ENCODE measurements at regions not wholly inside any gene's neighbourhood (a gene's known extent, or its start where the extent isn't known, plus 50 kb on each side); places are given as distances from the start of the nearest gene placed in this dataset.

DNA sequence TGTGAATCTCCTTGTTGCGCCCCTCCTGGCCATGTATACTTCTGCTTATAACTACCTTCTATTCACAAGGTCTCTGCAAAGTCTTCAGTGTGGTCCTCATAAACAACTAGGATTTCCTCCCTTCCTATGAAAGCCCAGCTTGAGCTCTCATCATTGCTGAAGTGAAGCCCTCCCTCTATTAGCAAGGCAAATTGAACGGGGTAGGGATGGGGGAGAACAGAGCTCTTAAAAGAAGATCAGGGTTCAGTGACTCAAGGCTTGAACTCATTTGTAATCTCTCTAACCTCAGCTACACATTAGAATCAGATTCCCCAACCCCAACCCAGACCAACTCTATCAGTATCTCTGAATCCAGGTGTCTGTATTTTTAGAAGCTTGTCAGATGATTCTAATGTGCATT, 88.3 kb upstream of the ST8SIA2 start:
- DNase-seq: no peak

DNA sequence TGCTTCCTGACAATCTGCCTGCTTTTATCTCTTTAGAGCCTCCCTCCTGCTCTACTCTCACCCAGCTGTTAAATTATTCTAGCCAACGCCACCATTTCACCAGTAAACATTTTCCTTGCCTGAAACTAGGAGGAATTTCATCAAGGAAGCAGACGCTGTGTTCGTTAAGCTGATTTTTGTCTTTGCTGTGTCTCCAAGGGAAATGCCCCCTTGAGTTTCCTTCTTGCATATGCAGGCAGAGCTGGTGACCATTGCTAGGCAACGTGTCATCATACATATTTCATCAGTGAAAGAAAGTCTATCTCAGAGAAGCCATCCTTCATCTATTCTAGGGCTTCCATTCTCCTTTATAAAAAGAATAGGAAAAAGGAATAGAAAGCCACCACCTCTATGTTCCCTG, 87.0 kb upstream of the ST8SIA2 start:
- DNase-seq: peak; percentile 19

DNA sequence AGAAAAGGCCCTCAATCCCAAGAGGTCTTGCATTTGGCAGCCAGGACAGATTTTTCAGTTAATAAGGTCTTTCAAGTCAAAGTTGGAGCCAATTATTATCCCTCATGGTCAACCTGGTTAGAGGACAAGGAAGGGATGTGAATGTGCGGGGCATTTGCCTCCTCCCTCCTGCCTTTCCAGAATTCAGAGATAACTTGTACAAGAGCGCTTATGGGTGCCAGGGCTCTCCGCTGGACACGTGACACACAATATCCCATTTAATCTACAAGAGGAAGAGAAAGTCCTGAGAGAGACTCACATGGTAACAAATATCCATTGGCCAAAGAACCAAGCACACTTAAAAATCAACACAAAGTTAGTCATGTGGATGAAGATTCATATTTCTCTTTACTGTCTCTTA, 78.5 kb upstream of the ST8SIA2 start:
- no peak for DNase-seq

DNA sequence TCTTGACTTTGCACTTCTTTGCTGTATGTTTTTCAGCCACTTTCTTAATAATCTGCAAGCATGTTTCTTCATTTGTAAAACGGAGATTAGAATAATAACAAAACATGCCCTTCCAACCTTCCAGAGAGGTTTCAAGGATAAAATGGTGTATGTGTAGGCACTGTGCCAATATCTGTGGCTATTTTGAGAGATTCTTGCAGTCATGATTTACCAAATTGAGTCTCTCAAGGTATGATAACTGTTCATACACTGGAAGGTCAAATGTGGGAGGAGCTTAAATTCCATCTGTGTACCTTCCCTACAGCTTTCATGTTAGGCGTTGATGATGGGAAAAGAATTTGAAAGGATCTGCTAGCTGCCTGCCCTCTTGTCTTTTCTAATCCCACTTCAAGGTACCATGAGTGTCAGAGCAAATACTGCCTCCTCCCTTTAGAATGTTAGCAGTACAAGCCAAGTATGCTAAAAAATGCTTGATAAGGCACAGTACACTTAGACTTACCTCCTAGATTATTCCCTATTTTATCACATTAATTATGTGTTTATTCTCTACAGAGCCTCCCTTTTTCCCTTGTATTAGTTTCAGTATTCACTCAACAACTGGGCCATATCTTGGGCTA, 78.0 kb upstream of the ST8SIA2 start:
- DNase-seq: no peak

DNA sequence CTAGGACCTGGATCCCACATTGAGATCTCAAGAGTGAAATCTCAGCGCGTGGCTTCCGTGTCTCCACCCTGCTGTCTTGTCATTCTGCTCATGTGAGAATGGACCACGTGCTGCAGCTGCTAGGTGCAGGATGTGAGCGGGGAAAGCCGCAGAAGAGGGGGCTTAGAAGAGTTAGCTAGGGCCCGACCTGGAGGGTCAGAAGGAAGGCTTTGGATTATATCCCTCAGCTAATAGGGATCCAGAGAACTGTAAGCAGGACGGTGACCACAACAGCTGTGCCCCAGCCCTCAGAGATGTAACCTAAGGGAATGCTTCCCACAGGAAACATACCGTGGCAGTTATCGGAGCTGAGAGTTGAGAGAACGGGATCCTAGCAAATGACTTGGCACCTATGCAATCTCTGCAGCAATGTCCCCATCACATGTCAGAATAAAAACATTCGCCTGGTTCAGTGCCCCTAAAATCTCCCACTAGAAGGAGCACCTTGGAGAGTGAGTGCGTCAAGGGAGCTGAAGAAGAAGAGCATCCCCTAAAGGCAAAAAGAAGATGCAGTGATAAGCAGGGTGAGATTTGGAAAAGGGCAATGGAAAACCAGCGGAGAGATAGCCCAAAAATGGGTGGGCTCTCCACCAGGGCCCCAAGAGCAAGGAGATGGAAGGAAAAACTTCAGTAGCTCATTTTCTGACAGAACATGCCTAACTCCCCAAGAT, 76.9 kb upstream of the ST8SIA2 start:
- no peak for DNase-seq

DNA sequence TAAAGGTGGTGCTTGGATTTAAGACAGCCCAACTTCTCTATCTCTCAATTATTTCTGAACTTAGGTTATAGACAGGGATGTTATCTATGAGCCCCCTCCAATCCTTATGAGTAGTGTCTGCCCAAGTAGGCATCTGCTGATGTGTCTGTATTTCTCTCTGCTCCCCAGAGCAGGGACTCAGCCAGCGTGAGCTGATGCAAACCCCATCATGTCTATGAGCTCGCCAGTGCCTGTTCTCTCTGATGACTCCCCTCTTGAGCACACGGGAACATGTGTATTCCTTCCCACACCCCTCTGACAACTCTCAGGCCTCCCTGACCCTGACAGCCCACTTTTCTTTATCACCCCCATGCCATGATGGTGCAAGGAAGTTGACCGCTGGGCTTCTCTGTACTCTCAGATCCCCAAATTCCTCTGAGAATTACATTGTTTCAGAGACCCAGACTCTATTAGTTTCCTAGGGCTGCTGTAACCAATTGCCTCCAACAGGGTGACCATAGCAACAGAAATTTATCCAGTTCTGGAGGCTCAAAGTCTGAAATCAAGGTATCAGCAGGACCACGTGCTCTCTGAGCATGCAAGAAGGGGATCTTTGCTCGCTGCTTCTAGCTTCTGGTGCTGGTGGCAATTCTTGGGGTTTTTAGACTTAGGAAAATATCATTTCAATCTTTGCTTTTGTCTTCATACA, 73.5 kb upstream of the ST8SIA2 start:
- DNase-seq: no peak

DNA sequence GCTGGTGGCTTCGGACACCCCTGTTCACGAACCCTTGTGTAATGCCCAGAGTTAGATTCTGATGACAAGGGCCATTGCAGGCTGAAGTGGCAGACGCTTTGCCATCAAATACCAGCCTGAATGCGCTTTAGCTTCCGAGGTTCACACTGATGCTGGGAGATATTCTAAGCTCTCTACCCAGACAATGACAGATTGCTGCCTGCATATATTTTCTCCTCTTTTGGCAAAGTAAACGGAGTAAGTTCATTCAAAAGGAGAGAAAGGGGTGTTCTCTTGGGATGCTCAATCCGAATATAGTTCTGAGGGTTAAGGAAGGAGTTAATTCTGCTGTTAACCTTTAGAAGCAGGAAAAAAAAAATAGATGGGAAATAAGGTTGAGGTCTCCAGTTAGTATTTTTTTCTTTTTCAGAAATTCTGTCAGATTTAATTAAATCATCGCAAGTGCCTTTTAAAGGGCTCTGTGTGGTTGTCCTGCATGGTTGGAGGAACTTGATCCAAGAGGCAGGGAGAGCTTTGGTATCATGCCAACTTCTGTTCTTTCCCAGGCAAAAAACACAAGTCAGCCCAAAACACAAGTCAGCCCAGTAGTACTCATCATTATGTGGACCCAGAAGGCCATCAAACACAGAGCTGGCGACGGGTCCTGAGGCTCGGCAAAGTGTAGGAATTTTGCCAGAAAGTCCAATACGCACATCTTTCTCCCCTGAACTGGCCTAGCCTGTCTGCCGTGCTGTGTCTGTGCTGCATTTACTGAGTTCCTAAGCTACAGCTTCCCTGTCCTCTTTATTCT, 70.9 kb upstream of the ST8SIA2 start:
- DNase-seq: no peak

DNA sequence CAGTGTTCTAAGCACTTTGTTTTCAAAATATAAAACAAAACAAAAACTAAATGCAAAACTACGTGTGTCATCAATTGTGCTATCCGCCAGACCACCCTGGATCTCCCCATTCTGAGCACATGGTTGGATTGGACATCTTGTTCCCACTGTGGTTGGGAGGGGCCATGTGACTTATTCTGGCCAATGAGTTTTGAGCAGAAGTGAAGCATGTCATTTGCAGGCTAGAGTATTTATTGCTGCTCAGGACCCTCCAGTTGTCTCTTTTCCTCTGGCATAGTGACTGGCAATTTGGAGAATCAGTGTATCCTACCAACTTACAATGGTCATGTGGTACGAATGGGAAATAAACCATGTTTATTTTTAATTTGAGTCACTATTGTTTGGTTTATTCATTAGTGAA, 70.2 kb upstream of the ST8SIA2 start:
- DNase-seq: peak; percentile 8

DNA sequence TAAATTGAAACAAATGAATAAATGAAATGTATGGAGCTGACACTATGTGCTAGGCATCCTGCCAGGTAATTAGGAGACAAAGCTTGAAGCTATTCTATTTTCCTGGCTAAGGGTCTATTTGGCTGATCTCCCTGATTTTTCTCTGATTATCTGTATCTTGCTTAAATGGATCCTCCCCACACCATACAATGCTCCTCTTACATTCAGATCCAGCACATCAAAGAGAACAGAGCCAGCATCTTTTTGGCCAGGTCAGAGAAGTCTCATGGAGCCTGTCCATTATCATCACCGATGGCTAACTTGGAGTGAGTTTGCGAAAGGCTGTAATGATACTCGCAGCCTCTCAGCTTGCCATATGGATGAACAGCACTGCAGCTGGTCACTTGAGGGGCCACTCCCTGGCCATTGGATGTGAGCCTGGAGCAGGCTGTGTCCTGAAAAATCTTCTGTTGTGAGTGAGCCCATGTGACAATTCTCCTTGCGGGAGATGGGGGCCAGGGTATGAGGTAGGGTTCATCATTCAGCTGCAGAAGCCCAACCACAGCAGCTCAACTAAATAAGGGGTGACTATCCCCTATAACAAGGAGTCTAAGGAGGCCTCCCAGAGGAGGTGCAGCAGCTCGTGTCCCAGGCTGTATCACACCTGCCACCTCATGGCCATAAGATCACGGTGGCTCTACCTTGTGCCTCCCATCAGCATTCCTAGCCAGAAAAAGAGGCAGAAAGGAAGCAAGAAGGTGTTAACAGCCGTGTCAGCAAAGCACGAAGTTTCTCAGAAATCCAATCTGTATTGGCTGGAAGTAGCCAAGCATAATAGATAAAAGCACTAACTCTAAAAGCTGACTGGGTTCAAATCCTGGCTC, 69.3 kb upstream of the ST8SIA2 start:
- peak; percentile 18 for DNase-seq

DNA sequence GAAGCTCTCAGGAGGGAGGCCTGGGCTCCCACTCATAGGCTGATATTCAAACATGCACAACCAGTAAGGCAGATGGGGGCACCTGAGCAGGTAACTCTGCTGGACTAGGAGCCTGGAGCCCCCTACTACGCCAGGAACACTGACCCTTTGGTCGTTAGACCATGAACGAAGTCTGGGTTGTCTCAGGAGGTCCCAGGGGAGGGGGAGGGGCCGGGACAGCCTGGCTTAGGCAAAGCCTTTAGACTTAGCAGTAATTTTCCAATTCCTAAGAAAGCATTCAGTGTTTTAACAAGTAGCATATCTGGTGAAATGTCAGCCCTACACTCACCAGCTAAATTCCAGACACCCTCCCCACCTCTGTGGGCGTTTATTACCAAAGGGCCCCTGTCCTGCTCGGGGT, 67.4 kb upstream of the ST8SIA2 start:
- DNase-seq: no peak

DNA sequence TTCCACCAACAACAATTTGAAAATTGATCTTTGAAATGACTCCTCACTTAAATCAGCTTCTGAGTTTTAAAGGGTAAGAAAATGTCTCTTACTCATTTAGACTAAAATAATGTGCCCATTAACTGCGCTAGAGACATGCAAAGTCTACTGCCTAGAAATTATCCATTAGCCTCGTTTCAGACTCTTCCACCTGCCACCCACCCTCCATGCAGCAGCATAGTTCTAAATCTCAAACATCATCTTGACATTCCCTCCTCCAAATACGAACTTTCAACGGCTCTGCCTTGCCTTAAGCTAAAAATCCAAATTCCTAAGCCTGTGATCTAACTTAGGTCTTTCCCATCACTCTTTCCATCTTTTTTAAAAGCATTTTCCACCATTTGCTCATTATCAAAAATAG, 66.6 kb upstream of the ST8SIA2 start:
- DNase-seq: no peak

DNA sequence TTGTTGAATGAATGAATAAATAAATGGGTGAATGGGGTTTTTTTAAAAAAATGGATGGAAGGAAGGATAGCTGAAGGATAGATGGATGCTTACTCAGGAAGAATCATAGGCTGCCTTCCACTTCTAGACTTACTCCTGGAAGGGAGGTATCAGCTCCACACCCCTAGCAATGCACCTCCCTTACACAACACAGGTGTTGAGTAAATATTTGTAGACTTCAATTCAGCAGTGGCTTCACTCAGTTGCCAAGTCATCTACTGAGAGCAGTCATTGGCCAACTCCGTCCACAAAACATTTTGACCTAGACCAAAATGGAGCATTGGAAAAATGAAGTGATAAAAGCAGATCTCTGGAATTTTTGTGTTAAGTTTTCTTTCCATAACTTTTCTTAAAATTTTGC, 65.5 kb upstream of the ST8SIA2 start:
- no peak for DNase-seq

DNA sequence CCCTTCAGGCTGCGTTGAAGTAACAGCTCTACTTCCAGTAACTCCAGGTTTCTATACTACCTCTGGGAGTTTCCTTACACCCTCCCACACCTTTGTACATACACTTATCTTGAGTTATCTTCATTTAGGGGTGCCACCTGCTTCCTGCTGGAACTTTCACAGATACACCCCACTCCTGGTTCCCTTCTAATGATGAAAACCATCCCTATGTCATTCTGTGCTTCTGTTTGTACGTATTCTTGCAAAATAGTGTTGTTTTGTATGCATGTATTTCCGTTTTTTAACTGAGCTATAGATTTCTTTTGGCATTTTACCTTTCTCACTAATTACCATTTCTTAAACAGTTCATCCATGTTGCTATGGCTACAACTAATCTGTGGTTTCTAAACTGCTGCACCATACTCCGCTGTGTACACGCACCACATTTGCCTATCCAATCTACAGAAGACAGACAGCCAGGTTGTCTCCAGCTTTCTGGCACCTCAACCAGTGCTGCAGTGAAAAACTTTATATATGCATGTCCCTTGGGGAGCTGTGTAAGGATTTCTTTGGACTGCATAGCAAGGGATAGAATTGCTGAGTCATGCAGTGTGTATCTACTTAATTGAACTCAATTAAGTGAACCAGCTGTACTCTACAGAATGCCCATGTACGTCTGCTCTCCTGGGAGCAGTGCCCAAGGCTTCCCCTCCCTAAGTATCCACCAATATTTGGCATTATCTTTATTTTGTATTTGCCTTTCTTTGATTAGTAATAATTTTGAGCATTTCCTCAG, 61.4 kb upstream of the ST8SIA2 start:
- DNase-seq: no peak

DNA sequence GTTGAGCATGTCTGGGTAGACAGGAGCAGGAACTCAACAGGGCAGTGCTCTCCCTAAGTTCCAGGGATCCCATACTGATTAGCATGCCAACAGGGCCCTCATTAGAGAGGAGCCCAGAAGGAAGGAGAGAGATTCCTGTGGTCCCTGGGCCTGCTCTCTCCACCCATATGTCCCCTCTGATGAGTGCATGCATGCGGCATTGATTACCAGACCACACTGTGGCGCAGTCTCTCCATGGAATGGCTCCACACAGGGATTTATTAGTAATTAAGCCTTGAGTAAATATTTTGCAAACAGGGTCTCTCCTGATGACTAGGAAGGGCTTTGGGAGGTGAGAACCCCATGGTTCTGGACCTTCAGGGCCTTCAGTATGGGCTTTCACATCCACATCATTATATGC, 60.0 kb upstream of the ST8SIA2 start:
- DNase-seq: no peak

DNA sequence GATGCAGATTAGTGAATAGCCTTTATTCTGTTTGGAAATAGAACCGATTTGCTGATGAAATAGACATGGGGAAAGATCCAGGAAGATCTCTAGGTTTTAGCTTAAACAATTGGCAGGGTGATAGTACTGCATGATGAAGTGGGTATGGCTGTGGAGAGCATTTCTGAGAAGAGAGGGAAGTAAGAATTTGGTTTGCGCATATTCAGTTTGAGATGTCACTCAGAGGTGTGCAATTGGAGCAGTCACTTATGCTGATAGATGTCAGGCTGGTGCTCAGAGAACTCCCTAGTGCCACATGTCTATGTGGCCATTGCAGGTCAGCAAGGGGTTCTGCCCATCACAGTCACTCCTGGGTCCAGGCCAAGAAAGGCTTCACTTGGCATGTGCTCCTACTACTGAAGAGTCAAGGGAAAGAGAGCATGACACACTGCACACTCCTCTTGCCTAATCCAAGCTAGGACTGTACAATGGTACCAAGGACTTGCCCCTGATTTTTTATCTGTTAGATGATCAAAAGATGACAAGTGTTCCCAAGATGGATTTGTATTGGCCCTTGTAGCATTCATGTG, 57.2 kb upstream of the ST8SIA2 start:
- no peak for DNase-seq

DNA sequence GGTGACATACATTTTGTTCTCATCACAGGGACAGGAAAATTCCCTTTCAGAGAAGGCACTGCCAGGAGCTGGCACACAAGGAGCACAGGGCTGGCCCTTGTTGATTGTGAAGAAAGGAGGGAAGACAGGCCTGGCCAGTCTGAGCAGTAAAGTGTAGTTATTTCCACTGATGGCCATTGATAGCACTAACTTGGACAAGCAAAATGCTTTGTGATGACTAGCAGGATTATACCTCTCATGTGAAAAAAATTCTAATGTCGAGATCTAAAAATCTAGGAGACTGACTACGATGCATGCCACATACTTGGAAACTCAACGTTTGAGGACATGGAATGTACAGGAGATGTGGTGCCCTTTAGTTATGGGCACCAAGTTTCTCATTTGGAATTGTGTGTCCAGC, 54.3 kb upstream of the ST8SIA2 start:
- DNase-seq: no peak
